RWPE1 (cell line): ENCODE measurements at regions not wholly inside any gene's neighbourhood (a gene's known extent, or its start where the extent isn't known, plus 50 kb on each side); places are given as distances from the start of the nearest gene placed in this dataset.

Source experiments
- CTCF ChIA-PET: fragments of 350-600 bp; sonication (Branson Sonifier 250); formaldehyde crosslinking; extraction: SDS; loops from one replicate; lab custom pipeline; 2021; lab: Yijun Ruan, JAX
- POLR2A ChIA-PET: fragments of 400-600 bp; formaldehyde crosslinking; extraction: SDS; loops from one replicate; lab custom pipeline; 2020; ENCODE audit warnings: antibody characterized with exemption; ENCODE audit not compliant: low non-redundant PET; lab: Yijun Ruan, JAX
- DNase-seq: peaks from one replicate; pipeline ENCODE4 v3.0.0; 2012; ENCODE audit warnings: low spot score
- H3K27ac ChIP-seq: fragments of 450-650 bp; 2 replicates; pipeline ENCODE4 v1.5.1; 2017
- TF ChIP-seq, protein P1 (sequence below): fragments of 450-650 bp; conservative IDR thresholded peaks from 2 replicates; pipeline ENCODE4 v1.5.1; 2017; ENCODE audit warnings: low read depth, mild to moderate bottlenecking

DNA sequence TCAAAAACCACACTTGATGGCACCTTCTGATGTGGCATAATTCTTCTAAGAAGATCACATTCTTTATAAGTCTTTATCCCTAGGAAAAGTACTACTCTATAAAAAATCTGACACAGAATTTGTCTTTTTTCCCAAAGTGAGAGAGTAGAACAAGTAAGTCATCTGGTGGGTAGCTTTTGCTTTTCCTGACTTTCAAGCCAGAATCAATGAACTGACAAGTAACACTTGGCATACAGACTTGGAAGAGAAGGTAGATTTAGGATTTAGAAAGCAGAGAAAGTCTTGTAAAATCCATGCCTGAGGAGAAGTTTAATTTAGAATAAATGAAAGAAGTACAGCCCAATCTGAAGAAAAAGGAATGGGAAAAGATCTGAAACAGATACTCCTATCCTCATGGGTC, 66.6 kb upstream of the TUSC7 start:
- ChIA-PET CTCF (interaction anchor here (1.0 kb wide), 1 partner anchor 128 kb away, joined by 4 read pairs; no protein-coding TSS in a partner anchor), POLR2A (no interaction called here)
- TF ChIP-seq, protein P1, sequence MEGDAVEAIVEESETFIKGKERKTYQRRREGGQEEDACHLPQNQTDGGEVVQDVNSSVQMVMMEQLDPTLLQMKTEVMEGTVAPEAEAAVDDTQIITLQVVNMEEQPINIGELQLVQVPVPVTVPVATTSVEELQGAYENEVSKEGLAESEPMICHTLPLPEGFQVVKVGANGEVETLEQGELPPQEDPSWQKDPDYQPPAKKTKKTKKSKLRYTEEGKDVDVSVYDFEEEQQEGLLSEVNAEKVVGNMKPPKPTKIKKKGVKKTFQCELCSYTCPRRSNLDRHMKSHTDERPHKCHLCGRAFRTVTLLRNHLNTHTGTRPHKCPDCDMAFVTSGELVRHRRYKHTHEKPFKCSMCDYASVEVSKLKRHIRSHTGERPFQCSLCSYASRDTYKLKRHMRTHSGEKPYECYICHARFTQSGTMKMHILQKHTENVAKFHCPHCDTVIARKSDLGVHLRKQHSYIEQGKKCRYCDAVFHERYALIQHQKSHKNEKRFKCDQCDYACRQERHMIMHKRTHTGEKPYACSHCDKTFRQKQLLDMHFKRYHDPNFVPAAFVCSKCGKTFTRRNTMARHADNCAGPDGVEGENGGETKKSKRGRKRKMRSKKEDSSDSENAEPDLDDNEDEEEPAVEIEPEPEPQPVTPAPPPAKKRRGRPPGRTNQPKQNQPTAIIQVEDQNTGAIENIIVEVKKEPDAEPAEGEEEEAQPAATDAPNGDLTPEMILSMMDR: no peak
- no peak overlapping the region for H3K27ac ChIP-seq
- no peak for DNase-seq

DNA sequence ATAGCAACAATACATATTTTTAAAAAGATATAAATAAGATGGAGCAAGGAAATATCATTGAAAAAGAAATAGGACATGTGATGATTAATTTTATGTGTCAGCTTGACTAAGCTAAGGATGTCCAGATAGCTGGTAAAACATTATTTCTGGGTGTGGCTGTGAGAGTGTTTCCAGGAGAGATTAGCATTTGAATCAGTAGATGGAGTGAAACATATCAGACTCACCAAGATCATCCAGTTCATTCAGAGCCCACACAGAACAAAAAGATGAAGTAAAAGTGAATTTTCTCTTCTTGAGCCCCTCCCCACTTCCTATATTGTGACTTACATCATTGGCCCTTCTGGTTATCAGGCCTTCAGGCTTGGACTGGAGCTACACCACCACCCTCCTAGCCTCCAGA, 61.6 kb upstream of the TUSC7 start:
- POLR2A ChIA-PET: no interaction called here
- no peak for DNase-seq
- no peak overlapping the region for H3K27ac ChIP-seq
- CTCF ChIA-PET: interaction anchor here (0.6 kb wide), 1 partner anchor 180 kb away, joined by 3 read pairs; no protein-coding TSS in a partner anchor
- TF ChIP-seq, protein P1: no peak
